ENCODE measurements at regions not wholly inside any gene's neighbourhood (a gene's known extent, or its start where the extent isn't known, plus 50 kb on each side); places are given as distances from the start of the nearest gene placed in this dataset.

GRCh38 chr6:81906709-81907204 lies 154.3 kb upstream of the TENT5A start:
- no peak for DNase-seq (ENCODE audit: low spot score)
- TF ChIP-seq CTCF (IDR thresholded peaks at IDR 0.05; ENCODE audit: extremely low read depth, missing control alignments), result no peak

GRCh38 chr6:81906041-81906440 lies 153.6 kb upstream of the TENT5A start:
- DNase-seq (ENCODE audit: low spot score), result no peak
- no peak for TF ChIP-seq CTCF (IDR thresholded peaks at IDR 0.05; ENCODE audit: extremely low read depth, missing control alignments)

GRCh38 chr6:81901551-81901966 lies 149.1 kb upstream of the TENT5A start:
- no peak for TF ChIP-seq CTCF (IDR thresholded peaks at IDR 0.05; ENCODE audit: extremely low read depth, missing control alignments)
- no peak for DNase-seq (ENCODE audit: low spot score)

- DNase-seq (ENCODE audit: low spot score), result no peak
- no peak for TF ChIP-seq CTCF (IDR thresholded peaks at IDR 0.05; ENCODE audit: extremely low read depth, missing control alignments)
Measured at GRCh38 chr6:81900616-81901015, 148.1 kb upstream of the TENT5A start.

- TF ChIP-seq CTCF (IDR thresholded peaks at IDR 0.05; ENCODE audit: extremely low read depth, missing control alignments), result no peak
- DNase-seq (ENCODE audit: low spot score), result no peak
Measured at GRCh38 chr6:81897793-81898192, 145.3 kb upstream of the TENT5A start.

- no peak for TF ChIP-seq CTCF (IDR thresholded peaks at IDR 0.05; ENCODE audit: extremely low read depth, missing control alignments)
Measured at GRCh38 chr6:81896525-81897503, 144.3 kb upstream of the TENT5A start.

GRCh38 chr6:81895511-81896185 lies 143.2 kb upstream of the TENT5A start:
- DNase-seq (ENCODE audit: low spot score), result no peak
- no peak for TF ChIP-seq CTCF (IDR thresholded peaks at IDR 0.05; ENCODE audit: extremely low read depth, missing control alignments)

More at GRCh38 chr6:81896525-81897503, 144.3 kb upstream of the TENT5A start:
- DNase-seq (ENCODE audit: low spot score), result no peak

All from GM20000 (cell line).